NCI-H2081 (cell line): ENCODE measurements at regions not wholly inside any gene's neighbourhood (a gene's known extent, or its start where the extent isn't known, plus 50 kb on each side); places are given as distances from the start of the nearest gene placed in this dataset.

Experiments
- DNase-seq, 2 experiments: peaks; one replicate each; lab custom pipeline; 2025; lab: John Stamatoyannopoulos, UW

GRCh38 chr2:167430447-167430846, 542.2 kb downstream of the XIRP2 start:
- no peak for DNase-seq

GRCh38 chr2:167424803-167425755, 536.8 kb downstream of the XIRP2 start:
- peak in 1 of 2 experiments; percentile 38 for DNase-seq

GRCh38 chr2:167424221-167424620, 535.9 kb downstream of the XIRP2 start:
- peak in 1 of 2 experiments; percentile 2 for DNase-seq

- no peak for DNase-seq
Measured at GRCh38 chr2:167423731-167424130, 535.5 kb downstream of the XIRP2 start.

GRCh38 chr2:167420211-167420610, 531.9 kb downstream of the XIRP2 start:
- DNase-seq: no peak

- DNase-seq: no peak
Measured at GRCh38 chr2:167415068-167415467, 526.8 kb downstream of the XIRP2 start.

GRCh38 chr2:167411367-167411766, 523.1 kb downstream of the XIRP2 start:
- no peak for DNase-seq

GRCh38 chr2:167406558-167406957, 518.3 kb downstream of the XIRP2 start:
- no peak for DNase-seq

- DNase-seq: peak in 1 of 2 experiments; percentile 31
Measured at GRCh38 chr2:167404627-167405284, 516.5 kb downstream of the XIRP2 start.

GRCh38 chr2:167401309-167401708, 513.0 kb downstream of the XIRP2 start:
- no peak for DNase-seq

GRCh38 chr2:167400546-167400945, 512.3 kb downstream of the XIRP2 start:
- no peak for DNase-seq

GRCh38 chr2:167398873-167399272, 510.6 kb downstream of the XIRP2 start:
- no peak for DNase-seq

- DNase-seq: no peak
Measured at GRCh38 chr2:167388901-167389300, 500.6 kb downstream of the XIRP2 start.

GRCh38 chr2:167388497-167388896, 500.2 kb downstream of the XIRP2 start:
- no peak for DNase-seq

- no peak for DNase-seq
Measured at GRCh38 chr2:167386694-167387093, 498.4 kb downstream of the XIRP2 start.

- DNase-seq: no peak
Measured at GRCh38 chr2:167383610-167384194, 495.4 kb downstream of the XIRP2 start.

- no peak for DNase-seq
Measured at GRCh38 chr2:167381349-167381748, 493.1 kb downstream of the XIRP2 start.

GRCh38 chr2:167380555-167380954, 492.3 kb downstream of the XIRP2 start:
- DNase-seq: no peak

- DNase-seq: no peak
Measured at GRCh38 chr2:167380094-167380493, 491.8 kb downstream of the XIRP2 start.

- DNase-seq: no peak
Measured at GRCh38 chr2:167369083-167369482, 480.8 kb downstream of the XIRP2 start.

GRCh38 chr2:167368371-167368770, 480.1 kb downstream of the XIRP2 start:
- no peak for DNase-seq

GRCh38 chr2:167365216-167365615, 476.9 kb downstream of the XIRP2 start:
- DNase-seq: no peak

GRCh38 chr2:167361426-167361825, 473.1 kb downstream of the XIRP2 start:
- no peak for DNase-seq
